Body of pancreas (tissue), 4 donors: ENCODE measurements at regions not wholly inside any gene's neighbourhood (a gene's known extent, or its start where the extent isn't known, plus 50 kb on each side); places are given as distances from the start of the nearest gene placed in this dataset.

Experiments used
- CTCF ChIP-seq, 7 experiments: fragments of 450-650 bp in 4 of 7; fragments of 200-600 bp in 3 of 7; sonication (generic) in 3 of 7; IDR thresholded peaks; one replicate each; pipeline ENCODE4 v1.5.1; 2016 to 2019; ENCODE audit warnings: antibody characterized with exemption in 7 of 7
- POLR2A ChIP-seq, 3 donors: fragments of 450-650 bp; IDR thresholded peaks; one replicate each; pipeline ENCODE4 v1.6.1; 2016; ENCODE audit warnings: antibody characterized with exemption in 3 of 3, mild to moderate bottlenecking in 2 of 3

GRCh38 chr21:16096988-16097387 is 367.2 kb downstream of the USP25 start:
- TF ChIP-seq CTCF (IDR thresholded peaks at IDR 0.05) = no peak
- no peak for TF ChIP-seq POLR2A (IDR thresholded peaks at IDR 0.05)
